NCI-H146 treated with DMSO at 0.1 percent for 48 hours (cell line): ENCODE measurements at regions not wholly inside any gene's neighbourhood (a gene's known extent, or its start where the extent isn't known, plus 50 kb on each side); places are given as distances from the start of the nearest gene placed in this dataset.
"Not testable (repeated sequence)": the region's sequence is repeated elsewhere in the genome, so short reads cannot be mapped to it uniquely, and the experiment has no call there.

ENCODE experiments used
- DNase-seq: peaks from one replicate; lab custom pipeline; 2025; ENCODE audit not compliant: unreplicated experiment; lab: John Stamatoyannopoulos, UW

GRCh38 chr15:94838281-94838680, 606.9 kb downstream of the MCTP2 start:
- DNase-seq: no peak

GRCh38 chr15:94840794-94841783, 609.7 kb downstream of the MCTP2 start:
- DNase-seq: no peak

- no peak for DNase-seq
Observed at GRCh38 chr15:94843060-94843459, 611.7 kb downstream of the MCTP2 start.

GRCh38 chr15:94844198-94844537, 612.8 kb downstream of the MCTP2 start:
- DNase-seq: no peak

- DNase-seq: no peak
Observed at GRCh38 chr15:94844538-94845389, 613.4 kb downstream of the MCTP2 start.

- DNase-seq: no peak
Observed at GRCh38 chr15:94845390-94845716, 614.0 kb downstream of the MCTP2 start.

- no peak for DNase-seq
Observed at GRCh38 chr15:94847325-94847724, 616.0 kb downstream of the MCTP2 start.

- DNase-seq: no peak
Observed at GRCh38 chr15:94848054-94848453, 616.7 kb downstream of the MCTP2 start.

- DNase-seq: no peak
Observed at GRCh38 chr15:94855018-94855408, 623.7 kb downstream of the MCTP2 start.

GRCh38 chr15:94855409-94856266, 624.3 kb downstream of the MCTP2 start:
- DNase-seq: no peak

GRCh38 chr15:94856267-94856854, 625.0 kb downstream of the MCTP2 start:
- DNase-seq: no peak

GRCh38 chr15:94857466-94857865, 626.1 kb downstream of the MCTP2 start:
- no peak for DNase-seq

GRCh38 chr15:94858011-94858410, 626.6 kb downstream of the MCTP2 start:
- no peak for DNase-seq

GRCh38 chr15:94858449-94858848, 627.1 kb downstream of the MCTP2 start:
- no peak for DNase-seq

- no peak for DNase-seq
Observed at GRCh38 chr15:94858920-94859319, 627.6 kb downstream of the MCTP2 start.

- no peak for DNase-seq
Observed at GRCh38 chr15:94864600-94864999, 633.2 kb downstream of the MCTP2 start.

GRCh38 chr15:94868265-94868664, 636.9 kb downstream of the MCTP2 start:
- not testable (repeated sequence) for DNase-seq

- no peak for DNase-seq
Observed at GRCh38 chr15:94875550-94875949, 644.2 kb downstream of the MCTP2 start.

GRCh38 chr15:94877833-94878232, 646.5 kb downstream of the MCTP2 start:
- DNase-seq: no peak

- no peak for DNase-seq
Observed at GRCh38 chr15:94882071-94882712, 650.8 kb downstream of the MCTP2 start.
